GM20000 (cell line): ENCODE measurements at regions not wholly inside any gene's neighbourhood (a gene's known extent, or its start where the extent isn't known, plus 50 kb on each side); places are given as distances from the start of the nearest gene placed in this dataset.

Experiments used
- DNase-seq: peaks from one replicate; pipeline ENCODE4 v3.0.0; 2012; ENCODE audit warnings: low spot score
- CTCF ChIP-seq: IDR thresholded peaks from 2 replicates; pipeline ENCODE4 v1.5.1; 2012; ENCODE audit warnings: mild to moderate bottlenecking, control low read depth; ENCODE audit errors: extremely low read depth, missing control alignments

DNA sequence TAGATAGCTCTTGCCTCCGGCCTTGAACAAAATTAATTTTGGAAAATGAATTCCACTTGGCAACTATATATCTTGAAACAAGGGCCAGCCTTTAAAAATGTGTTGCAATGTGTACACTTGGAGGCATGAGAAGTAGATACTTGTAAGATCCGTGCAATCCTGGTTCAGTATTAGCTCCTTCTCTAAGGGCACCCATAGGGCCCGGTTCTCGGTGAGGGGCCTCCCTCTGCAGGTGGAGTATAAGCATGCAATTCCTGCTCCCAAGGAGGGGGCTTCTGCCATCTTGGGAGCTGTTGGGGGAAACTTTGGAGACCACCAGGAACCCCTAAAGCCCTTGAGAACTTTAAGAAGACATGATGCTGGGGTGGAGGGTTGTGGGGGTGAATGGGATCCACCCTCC, 388.7 kb upstream of the RGMA start:
- DNase-seq: no peak

GRCh38 chr15:93477188-93477587, 388.2 kb upstream of the RGMA start:
- no peak for TF ChIP-seq CTCF
- no peak for DNase-seq

More for the DNA sequence above, 388.7 kb upstream of the RGMA start:
- no peak for TF ChIP-seq CTCF

- no peak for DNase-seq
- TF ChIP-seq CTCF: no peak
These were observed 387.6 kb upstream of the RGMA start for GRCh38 chr15:93476491-93477177.

GRCh38 chr15:93474728-93475127, 385.7 kb upstream of the RGMA start:
- no peak for DNase-seq
- no peak for TF ChIP-seq CTCF

DNA sequence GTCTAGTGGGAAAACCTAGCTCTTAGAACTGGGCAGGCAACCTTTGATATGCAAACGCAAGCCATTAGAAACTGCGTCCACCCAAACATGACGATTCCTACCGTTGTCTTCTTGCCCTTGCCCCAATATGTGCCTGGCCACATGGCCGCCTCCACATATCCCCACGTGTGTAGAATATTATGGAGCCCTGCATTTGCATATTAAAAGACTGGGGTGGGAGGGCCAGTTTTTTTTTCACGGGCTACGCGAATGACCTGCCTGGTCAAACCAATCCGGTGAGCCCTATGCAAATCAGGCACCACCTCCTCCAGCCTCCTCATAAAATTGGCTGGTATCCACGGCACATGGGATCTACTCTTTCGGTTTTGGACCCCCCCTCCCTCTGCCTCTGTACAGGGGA, 381.0 kb upstream of the RGMA start:
- TF ChIP-seq CTCF: no peak
- DNase-seq: no peak

DNA sequence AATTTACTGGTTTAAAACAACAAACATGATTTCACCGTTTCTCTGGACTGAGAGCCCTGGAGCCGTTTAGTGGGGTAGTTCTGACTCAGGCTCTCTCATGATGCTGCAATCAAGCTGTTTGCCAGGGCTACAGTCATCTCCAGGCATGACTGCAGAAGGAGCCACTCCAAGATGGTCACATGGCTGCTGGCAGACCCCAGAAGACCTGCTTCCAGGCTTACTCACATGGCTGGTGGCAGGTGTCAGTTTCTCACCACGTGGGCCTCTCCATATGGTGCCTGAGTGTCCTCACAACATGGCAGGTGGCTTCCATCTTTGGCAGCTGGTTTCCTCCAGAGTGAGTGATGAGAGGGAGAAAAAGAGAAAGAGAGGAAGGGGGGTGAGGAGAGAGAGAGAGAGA, 378.3 kb upstream of the RGMA start:
- TF ChIP-seq CTCF: no peak
- DNase-seq: no peak

DNA sequence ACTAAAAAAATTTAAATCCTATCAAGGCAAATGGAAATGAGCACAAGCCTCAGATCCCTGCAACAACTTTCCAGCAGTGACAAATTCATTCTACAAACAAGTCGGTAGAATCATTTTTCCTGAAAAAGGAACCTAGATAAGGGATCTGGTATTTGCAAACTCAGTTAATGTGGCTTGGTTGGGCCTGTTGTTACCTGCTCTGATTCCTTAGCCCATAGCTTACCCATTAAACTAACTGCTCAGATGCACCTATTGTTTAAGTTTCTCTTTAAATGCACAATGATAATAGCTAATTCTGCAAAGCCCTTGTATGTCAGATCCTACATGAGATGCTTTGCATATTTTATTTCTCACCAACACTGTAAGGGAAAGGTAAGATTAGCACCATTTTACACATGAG, 377.4 kb upstream of the RGMA start:
- DNase-seq: no peak
- TF ChIP-seq CTCF: no peak
